Hematopoietic multipotent progenitor cell treated with erythropoietin and hydrocortisone succinate and interleukin-3 and kit ligand, for 8 days (in vitro differentiated cells): ENCODE measurements at regions not wholly inside any gene's neighbourhood (a gene's known extent, or its start where the extent isn't known, plus 50 kb on each side); places are given as distances from the start of the nearest gene placed in this dataset.
"Not testable (repeated sequence)": the region's sequence is repeated elsewhere in the genome, so short reads cannot be mapped to it uniquely, and the experiment has no call there.

Source experiments
- DNase-seq: peaks from one replicate; pipeline ENCODE4 v3.0.0-alpha.2; 2015

- DNase-seq = no peak
Measured at GRCh38 chr17:22507823-22508222, 815.5 kb downstream of the KCNJ18 start.

GRCh38 chr17:22510504-22510903 lies 818.2 kb downstream of the KCNJ18 start:
- DNase-seq = no peak

GRCh38 chr17:22511431-22511830 lies 819.1 kb downstream of the KCNJ18 start:
- no peak for DNase-seq

GRCh38 chr17:22512057-22512456 lies 819.7 kb downstream of the KCNJ18 start:
- DNase-seq = no peak

GRCh38 chr17:22512506-22512905 lies 820.2 kb downstream of the KCNJ18 start:
- no peak for DNase-seq

- DNase-seq = no peak
Measured at GRCh38 chr17:22512997-22513538, 820.7 kb downstream of the KCNJ18 start.

GRCh38 chr17:22514315-22514714 lies 822.0 kb downstream of the KCNJ18 start:
- DNase-seq = no peak

- no peak for DNase-seq
Measured at GRCh38 chr17:22514767-22515320, 822.5 kb downstream of the KCNJ18 start.

GRCh38 chr17:22515599-22515998 lies 823.3 kb downstream of the KCNJ18 start:
- no peak for DNase-seq

GRCh38 chr17:22516861-22517636 lies 824.7 kb downstream of the KCNJ18 start:
- no peak for DNase-seq

- DNase-seq = no peak
Measured at GRCh38 chr17:22517716-22518115, 825.4 kb downstream of the KCNJ18 start.

- DNase-seq = no peak
Measured at GRCh38 chr17:22518185-22518584, 825.9 kb downstream of the KCNJ18 start.

GRCh38 chr17:22548873-22549272 lies 856.5 kb downstream of the KCNJ18 start:
- DNase-seq = not testable (repeated sequence)

GRCh38 chr17:22551695-22552415 lies 859.5 kb downstream of the KCNJ18 start:
- DNase-seq = not testable (repeated sequence)

- DNase-seq = no peak
Measured at GRCh38 chr17:22569459-22570143, 877.3 kb downstream of the KCNJ18 start.

- no peak for DNase-seq
Measured at GRCh38 chr17:22570144-22570845, 878.0 kb downstream of the KCNJ18 start.

- no peak for DNase-seq
Measured at GRCh38 chr17:22599322-22599721, 907.0 kb downstream of the KCNJ18 start.

GRCh38 chr17:22600644-22601298 lies 908.4 kb downstream of the KCNJ18 start:
- DNase-seq = peak; percentile 36
